Tibial nerve (tissue), 4 donors: ENCODE measurements at regions not wholly inside any gene's neighbourhood (a gene's known extent, or its start where the extent isn't known, plus 50 kb on each side); places are given as distances from the start of the nearest gene placed in this dataset.
"Not testable (repeated sequence)": the region's sequence is repeated elsewhere in the genome, so short reads cannot be mapped to it uniquely, and the experiment has no call there.

Experiments
- DNase-seq, 2 donors: peaks; one replicate each; pipeline ENCODE4 v3.0.0-alpha.2; 2019; ENCODE audit warnings: low spot score in 2 of 2
- H3K27ac ChIP-seq, 4 donors: fragments of 200-600 bp; sonication (generic) in 3 of 4; one replicate each; pipeline ENCODE4 v1.5.1; 2017 to 2019; ENCODE audit warnings: mild to moderate bottlenecking in 1 of 4
- H3K27me3 ChIP-seq, 2 donors: fragments of 200-600 bp; sonication (generic) in 1 of 2; one replicate each; pipeline versions ENCODE4 v1.5.1 to v1.6.0; 2017 to 2019
- H3K36me3 ChIP-seq, 3 donors: fragments of 200-600 bp; sonication (generic); one replicate each; pipeline ENCODE4 v1.5.1; 2018 to 2019
- H3K4me1 ChIP-seq, 4 donors: fragments of 200-600 bp; sonication (generic) in 3 of 4; one replicate each; pipeline ENCODE4 v1.5.1; 2017 to 2019
- H3K4me3 ChIP-seq, 4 donors: fragments of 200-600 bp; sonication (generic) in 3 of 4; one replicate each; pipeline ENCODE4 v1.5.1; 2017 to 2019; ENCODE audit warnings: mild to moderate bottlenecking in 1 of 4, moderate library complexity in 1 of 4
- H3K9me3 ChIP-seq, 4 donors: fragments of 200-600 bp; sonication (generic) in 3 of 4; one replicate each; pipeline ENCODE4 v1.5.1; 2017 to 2019
- CTCF ChIP-seq, 5 experiments: fragments of 200-600 bp in 3 of 5; fragments of 450-650 bp in 2 of 5; sonication (generic) in 3 of 5; IDR thresholded peaks; one replicate each; pipeline ENCODE4 v1.5.1; 2016 to 2019; ENCODE audit warnings: antibody characterized with exemption in 5 of 5, mild to moderate bottlenecking in 3 of 5, moderate library complexity in 2 of 5
- EP300 ChIP-seq, 2 donors: sonication (generic); formaldehyde crosslinking; IDR thresholded peaks; one replicate each; pipeline ENCODE4 v1.6.1; 2017; ENCODE audit warnings: antibody characterized with exemption in 2 of 2, mild to moderate bottlenecking in 1 of 2
- POLR2A ChIP-seq, 2 donors: fragments of 450-650 bp; IDR thresholded peaks; one replicate each; pipeline ENCODE4 v1.6.1; 2017; ENCODE audit warnings: antibody characterized with exemption in 2 of 2, mild to moderate bottlenecking in 2 of 2, moderate library complexity in 2 of 2
- WGBS, 2 donors: methylation state at CpG; one replicate each; pipeline ENCODE4 v1.1.5; 2018; 5-methylcytosine and 5-hydroxymethylcytosine counted together

- H3K4me3 ChIP-seq, result no peak overlapping the region
- DNase-seq, result no peak
- no peak for TF ChIP-seq CTCF (IDR thresholded peaks at IDR 0.05)
- TF ChIP-seq POLR2A (IDR thresholded peaks at IDR 0.05), result no peak
- no peak for TF ChIP-seq EP300 (IDR thresholded peaks at IDR 0.05)
- no peaks in the 10 kb centered on the region for H3K9me3 ChIP-seq
- no peaks in the 10 kb centered on the region for H3K36me3 ChIP-seq
- H3K27ac ChIP-seq, result no peak overlapping the region
- H3K27me3 ChIP-seq, result no peaks in the 10 kb centered on the region
- 57 to 72% methylated on average over 3 of the region's 3 CpGs for WGBS, 2 donors
- no peaks in the 10 kb centered on the region for H3K4me1 ChIP-seq
These were observed 149.6 kb upstream of the MAMLD1 start for GRCh38 chrX:150213481-150214030.

DNA sequence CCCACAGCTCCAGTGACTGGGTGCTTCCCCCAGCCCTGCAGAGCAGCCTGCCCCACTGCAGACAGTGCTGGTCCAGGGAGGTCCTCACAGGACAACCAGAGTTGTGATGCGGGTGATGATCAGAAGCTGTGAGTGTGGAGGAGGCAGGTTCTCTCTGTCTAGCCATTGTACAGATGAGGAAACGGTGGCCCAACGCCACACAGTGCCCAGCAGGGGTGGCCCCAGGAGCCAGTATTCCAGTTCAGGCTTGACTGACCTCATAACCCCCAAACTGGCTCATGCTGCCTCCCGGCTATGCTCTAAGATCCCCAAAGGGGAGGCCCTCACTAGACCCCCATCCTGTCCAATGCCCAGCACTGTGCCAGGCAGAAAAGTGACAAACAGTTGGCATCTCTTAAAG is 147.1 kb upstream of the MAMLD1 start:
- DNase-seq, H3K36me3 ChIP-seq, H3K4me1 ChIP-seq, H3K27me3 ChIP-seq, H3K9me3 ChIP-seq, H3K4me3 ChIP-seq, H3K27ac ChIP-seq: not testable (repeated sequence)
- 80% methylated on average over 2 of the region's 4 CpGs; no CpG with 5 or more reads in 1 of the 2 donors for WGBS, 2 donors

DNA sequence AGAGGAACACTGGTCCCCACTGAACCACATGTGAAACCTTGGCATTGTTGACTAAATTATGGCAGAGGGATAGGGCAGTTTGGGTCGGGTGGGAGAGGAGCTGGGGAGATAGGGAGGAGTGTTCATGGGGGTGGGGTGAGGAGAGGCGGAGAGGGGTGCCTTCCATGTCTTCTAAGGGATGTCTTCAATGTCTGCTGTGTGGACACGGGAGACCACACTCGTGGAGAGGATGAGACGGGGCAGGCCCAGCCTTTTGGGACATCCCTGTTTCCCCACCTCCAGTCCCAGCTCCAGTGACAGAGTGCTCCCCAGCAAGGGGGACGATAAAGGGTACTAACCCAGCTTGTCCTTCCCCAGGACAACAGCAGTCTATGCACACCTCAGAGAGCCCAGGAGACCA is 146.4 kb upstream of the MAMLD1 start:
- no peak for TF ChIP-seq POLR2A (IDR thresholded peaks at IDR 0.05)
- no peak for TF ChIP-seq CTCF (IDR thresholded peaks at IDR 0.05)
- no peak for TF ChIP-seq EP300 (IDR thresholded peaks at IDR 0.05)
- Histone ChIP-seq H3K4me3 (no peak overlapping the region), H3K27ac (no peak overlapping the region), H3K36me3 (no peaks in the 10 kb centered on the region), H3K27me3 (no peaks in the 10 kb centered on the region), H3K9me3 (no peaks in the 10 kb centered on the region), H3K4me1 (no peaks in the 10 kb centered on the region)
- no peak for DNase-seq
- 78 to 79% methylated on average over 6 of the region's 6 CpGs for WGBS, 2 donors

DNA sequence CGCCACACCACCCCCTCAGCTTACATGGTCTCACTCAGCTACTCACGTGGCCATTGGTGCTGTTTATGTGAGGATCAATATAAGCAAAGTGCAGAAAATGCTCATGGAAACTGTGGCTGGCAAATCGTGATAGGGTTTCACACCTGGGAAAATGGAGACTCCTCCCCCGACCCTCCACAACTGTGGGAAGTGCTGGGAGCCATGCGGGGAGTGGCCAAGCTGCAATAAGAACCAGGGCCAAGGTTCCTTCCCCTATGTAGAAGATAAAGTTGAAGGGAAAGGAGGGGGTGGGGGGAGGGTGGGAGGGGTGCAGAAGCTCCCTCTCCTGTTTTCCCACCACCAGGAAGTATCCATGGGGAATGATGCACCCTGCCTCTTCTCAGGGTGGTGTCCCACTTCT is 145.5 kb upstream of the MAMLD1 start:
- Histone ChIP-seq H3K9me3 (no peaks in the 10 kb centered on the region), H3K36me3 (no peaks in the 10 kb centered on the region), H3K27me3 (no peaks in the 10 kb centered on the region), H3K4me1 (no peaks in the 10 kb centered on the region), H3K4me3 (no peak overlapping the region), H3K27ac (no peak overlapping the region)
- 56 to 84% methylated on average over 5 of the region's 5 CpGs for WGBS, 2 donors
- TF ChIP-seq POLR2A (IDR thresholded peaks at IDR 0.05) (no peak), EP300 (IDR thresholded peaks at IDR 0.05) (no peak)
- DNase-seq, result no peak

GRCh38 chrX:150219374-150220185 is 143.5 kb upstream of the MAMLD1 start:
- H3K4me3 ChIP-seq, result no peak overlapping the region
- WGBS, 2 donors, result 56% methylated on average over 13 to 17 of the region's 17 CpGs
- no peak for DNase-seq
- no peak overlapping the region for H3K27ac ChIP-seq
- no peaks in the 10 kb centered on the region for H3K4me1 ChIP-seq
- TF ChIP-seq POLR2A (IDR thresholded peaks at IDR 0.05) (no peak), CTCF (IDR thresholded peaks at IDR 0.05) (no peak), EP300 (IDR thresholded peaks at IDR 0.05) (no peak)
- no peaks in the 10 kb centered on the region for H3K27me3 ChIP-seq
- H3K36me3 ChIP-seq, result no peaks in the 10 kb centered on the region
- H3K9me3 ChIP-seq, result no peaks in the 10 kb centered on the region

DNA sequence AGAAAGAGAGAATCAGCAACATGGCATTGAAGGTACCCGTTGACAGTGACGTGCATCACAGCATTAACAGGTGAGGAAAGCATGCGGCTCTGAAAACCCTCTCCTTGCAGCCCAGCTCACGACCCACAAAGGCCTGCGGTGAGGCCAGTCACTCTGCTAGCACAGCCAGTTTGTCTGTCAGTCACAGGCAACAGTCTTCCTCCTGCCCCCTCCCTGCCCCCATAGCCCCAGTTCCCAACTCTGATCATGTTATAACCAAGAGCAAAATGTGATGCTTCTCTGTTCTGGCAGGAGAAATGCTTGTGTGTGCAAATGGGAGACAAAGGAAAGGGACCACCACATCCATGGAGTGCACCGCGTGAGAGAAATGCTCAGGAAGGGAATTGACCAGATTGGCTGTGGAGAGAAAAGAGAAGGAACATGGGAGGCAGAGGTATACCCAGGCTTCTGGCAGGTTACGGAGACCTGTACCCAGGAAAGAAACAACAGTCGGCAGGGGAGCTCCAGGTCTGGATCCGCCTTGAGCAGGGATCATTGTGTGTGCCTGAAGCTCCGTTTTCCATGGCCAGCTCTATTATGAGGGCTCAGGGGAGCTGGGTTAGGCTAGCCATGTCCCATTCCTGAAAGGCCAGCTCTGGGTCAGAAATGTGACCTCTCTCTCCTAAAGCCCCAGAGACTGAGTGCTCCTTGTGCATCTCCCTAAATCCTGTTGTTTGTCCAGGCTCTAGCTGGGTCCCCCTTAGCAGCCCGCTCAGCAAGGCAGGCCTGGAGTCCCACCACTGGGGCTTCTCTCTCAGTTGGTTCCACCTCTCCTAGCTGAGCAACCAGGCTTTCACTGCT is 139.7 kb upstream of the MAMLD1 start:
- no peak overlapping the region for H3K27ac ChIP-seq
- no peaks in the 10 kb centered on the region for H3K36me3 ChIP-seq
- no peaks in the 10 kb centered on the region for H3K4me1 ChIP-seq
- DNase-seq, result no peak
- no peaks in the 10 kb centered on the region for H3K27me3 ChIP-seq
- no peak overlapping the region for H3K4me3 ChIP-seq
- no peaks in the 10 kb centered on the region for H3K9me3 ChIP-seq
- TF ChIP-seq CTCF (IDR thresholded peaks at IDR 0.05), result no peak
- TF ChIP-seq POLR2A (IDR thresholded peaks at IDR 0.05), result no peak
- no peak for TF ChIP-seq EP300 (IDR thresholded peaks at IDR 0.05)
- 73 to 94% methylated on average over 11 to 12 of the region's 12 CpGs for WGBS, 2 donors
